Endodermal cell (in vitro differentiated cells): ENCODE measurements at regions not wholly inside any gene's neighbourhood (a gene's known extent, or its start where the extent isn't known, plus 50 kb on each side); places are given as distances from the start of the nearest gene placed in this dataset.

Source experiments
- DNase-seq: peaks from one replicate; pipeline ENCODE4 v3.0.0-alpha.2; 2017
- H3K27ac ChIP-seq: 2 replicates; pipeline ENCODE4 v1.5.1; 2013; ENCODE audit warnings: mild to moderate bottlenecking, low read depth, low read length, moderate library complexity
- H3K27me3 ChIP-seq: 2 replicates; pipeline ENCODE4 v1.6.1; 2013; ENCODE audit warnings: mild to moderate bottlenecking, low read length, moderate library complexity; ENCODE audit not compliant: insufficient read depth, control insufficient read depth, poor library complexity, severe bottlenecking
- H3K36me3 ChIP-seq: 2 replicates; pipeline ENCODE4 v1.7.0; 2013; ENCODE audit warnings: mild to moderate bottlenecking, low read length, moderate library complexity; ENCODE audit not compliant: control insufficient read depth, insufficient read depth
- H3K4me1 ChIP-seq: one replicate; pipeline ENCODE4 v1.7.0; 2013; ENCODE audit warnings: low read length; ENCODE audit not compliant: control insufficient read depth, insufficient read depth
- H3K4me3 ChIP-seq: 2 replicates; pipeline ENCODE4 v1.5.1; 2013; ENCODE audit warnings: mild to moderate bottlenecking, low read length, moderate library complexity
- H3K9ac ChIP-seq: 2 replicates; pipeline ENCODE4 v1.6.1; 2013; ENCODE audit warnings: mild to moderate bottlenecking, low read length, moderate library complexity; ENCODE audit not compliant: poor library complexity, severe bottlenecking; ENCODE audit errors: extremely low read depth
- H3K9me3 ChIP-seq: 2 replicates; pipeline ENCODE4 v1.6.1; 2013; ENCODE audit warnings: mild to moderate bottlenecking, low read length, moderate library complexity; ENCODE audit not compliant: control insufficient read depth
- H3K27ac Mint-ChIP-seq: 2 replicates; pipeline ENCODE4 v1.8.0; 2020; ENCODE audit warnings: mixed read lengths
- H3K27me3 Mint-ChIP-seq: 2 replicates; pipeline ENCODE4 v1.8.0; 2021; ENCODE audit warnings: mild to moderate bottlenecking, mixed read lengths; ENCODE audit not compliant: insufficient read depth
- H3K36me3 Mint-ChIP-seq: 2 replicates; pipeline ENCODE4 v1.8.0; 2020; ENCODE audit warnings: low read depth, mixed read lengths
- H3K4me1 Mint-ChIP-seq: 2 replicates; pipeline ENCODE4 v1.8.0; 2020; ENCODE audit warnings: mixed read lengths
- H3K4me3 Mint-ChIP-seq: 2 replicates; pipeline ENCODE4 v1.8.0; 2020; ENCODE audit warnings: mild to moderate bottlenecking, moderate library complexity, mixed read lengths
- H3K9me3 Mint-ChIP-seq: 2 replicates; pipeline ENCODE4 v1.8.0; 2020; ENCODE audit warnings: mild to moderate bottlenecking, mixed read lengths
- whole genome bisulfite sequencing, 2 experiments: methylation state at CpG; one replicate each; pipeline versions ENCODE4 v1.1.5 to v1.1.7; 2013; ENCODE audit warnings: missing lambda C conversion rate in 2 of 2, mixed read lengths in 1 of 2; ENCODE audit not compliant: insufficient coverage in 1 of 2, insufficient read length in 1 of 2; 5-methylcytosine and 5-hydroxymethylcytosine counted together
- TF ChIP-seq, protein P1 (sequence below): fragments of 200-600 bp; sonication (generic); conservative IDR thresholded peaks from 2 replicates; pipeline ENCODE4 v1.5.0; 2021; ENCODE audit warnings: antibody characterized with exemption, mild to moderate bottlenecking

DNA sequence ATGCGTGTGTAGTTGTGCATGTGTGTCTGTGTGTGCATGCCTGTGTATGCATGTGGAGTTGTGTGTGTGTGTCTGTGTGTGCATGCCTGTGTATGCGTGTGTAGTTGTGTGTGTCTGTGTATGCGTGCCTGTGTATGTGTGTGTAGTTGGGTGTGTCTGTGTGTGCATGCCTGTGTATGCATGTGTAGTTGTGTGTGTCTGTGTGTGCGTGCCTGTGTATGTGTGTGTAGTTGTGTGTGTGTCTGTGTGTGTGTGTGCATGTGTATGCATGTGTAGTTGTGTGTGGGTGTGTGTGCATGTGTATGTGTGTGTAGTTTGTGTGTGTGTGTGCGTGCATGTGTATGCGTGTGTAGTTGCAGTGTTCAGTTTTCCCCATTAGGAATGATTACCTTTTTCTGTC is 162.0 kb downstream of the URB2 start:
- no peak overlapping the region for H3K9ac ChIP-seq
- 92 to 100% methylated on average over 1 to 6 of the region's 6 CpGs for WGBS, 2 experiments
- H3K9me3 Mint-ChIP-seq = peaks cover 50% of the 10 kb centered on the region

DNA sequence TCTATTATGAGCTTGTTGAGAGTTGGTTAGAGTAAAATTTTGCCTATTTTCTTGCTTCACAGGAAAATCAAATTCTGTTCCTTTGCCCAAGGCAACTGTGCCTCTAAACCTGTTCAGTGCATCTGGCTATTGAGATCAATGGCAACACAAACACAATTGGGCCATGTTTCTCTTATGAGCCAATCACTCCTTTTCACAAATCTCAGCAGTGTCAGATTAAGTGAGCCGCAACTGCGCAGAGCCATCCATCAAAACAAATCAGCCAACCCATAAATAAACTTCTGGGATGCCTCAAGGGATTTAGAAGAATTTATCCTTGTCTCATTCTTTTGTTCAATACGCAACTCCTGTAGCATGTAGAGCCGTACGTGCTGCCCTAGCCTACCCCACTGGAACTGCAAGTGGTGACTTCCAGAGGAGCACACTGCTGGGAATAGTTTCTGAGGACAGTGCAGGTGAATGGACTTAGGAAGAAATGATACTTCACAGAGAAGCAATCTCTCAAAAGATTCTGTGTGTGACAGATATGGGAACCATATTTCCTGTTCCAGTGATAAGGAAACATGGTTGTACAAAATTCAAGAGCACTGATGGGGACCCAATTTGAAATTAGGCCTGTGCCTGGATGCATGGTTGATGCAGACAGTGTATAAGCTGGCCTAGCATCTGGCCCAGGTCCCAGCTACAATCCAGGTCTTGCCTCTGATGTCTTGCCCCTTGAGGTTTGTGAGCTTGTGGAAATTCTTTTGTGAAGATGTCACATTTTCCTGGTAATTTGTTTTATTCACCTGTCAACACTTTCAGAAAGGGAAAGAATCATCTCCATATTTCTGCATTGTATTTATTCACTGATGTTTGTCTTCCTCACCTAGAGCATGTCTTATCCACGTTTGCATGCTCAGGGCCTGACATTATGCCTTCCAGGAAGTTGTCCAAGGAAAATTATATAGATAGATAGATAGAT is 166.2 kb downstream of the URB2 start:
- H3K27ac Mint-ChIP-seq = no peak overlapping the region
- Histone ChIP-seq H3K9me3 (peaks cover 8% of the 10 kb centered on the region), H3K9ac (no peak overlapping the region), H3K36me3 (no peaks in the 10 kb centered on the region), H3K4me3 (no peak overlapping the region), H3K27ac (no peak overlapping the region), H3K27me3 (no peaks in the 10 kb centered on the region), H3K4me1 (no peaks in the 10 kb centered on the region)
- H3K9me3 Mint-ChIP-seq = peaks cover 22% of the 10 kb centered on the region
- WGBS, 2 experiments = 92 to 98% methylated on average over 5 to 6 of the region's 6 CpGs
- H3K27me3 Mint-ChIP-seq = no peaks in the 10 kb centered on the region
- TF ChIP-seq, protein P1, sequence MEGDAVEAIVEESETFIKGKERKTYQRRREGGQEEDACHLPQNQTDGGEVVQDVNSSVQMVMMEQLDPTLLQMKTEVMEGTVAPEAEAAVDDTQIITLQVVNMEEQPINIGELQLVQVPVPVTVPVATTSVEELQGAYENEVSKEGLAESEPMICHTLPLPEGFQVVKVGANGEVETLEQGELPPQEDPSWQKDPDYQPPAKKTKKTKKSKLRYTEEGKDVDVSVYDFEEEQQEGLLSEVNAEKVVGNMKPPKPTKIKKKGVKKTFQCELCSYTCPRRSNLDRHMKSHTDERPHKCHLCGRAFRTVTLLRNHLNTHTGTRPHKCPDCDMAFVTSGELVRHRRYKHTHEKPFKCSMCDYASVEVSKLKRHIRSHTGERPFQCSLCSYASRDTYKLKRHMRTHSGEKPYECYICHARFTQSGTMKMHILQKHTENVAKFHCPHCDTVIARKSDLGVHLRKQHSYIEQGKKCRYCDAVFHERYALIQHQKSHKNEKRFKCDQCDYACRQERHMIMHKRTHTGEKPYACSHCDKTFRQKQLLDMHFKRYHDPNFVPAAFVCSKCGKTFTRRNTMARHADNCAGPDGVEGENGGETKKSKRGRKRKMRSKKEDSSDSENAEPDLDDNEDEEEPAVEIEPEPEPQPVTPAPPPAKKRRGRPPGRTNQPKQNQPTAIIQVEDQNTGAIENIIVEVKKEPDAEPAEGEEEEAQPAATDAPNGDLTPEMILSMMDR = no peak
- H3K36me3 Mint-ChIP-seq = peaks cover 4% of the 10 kb centered on the region
- no peaks in the 10 kb centered on the region for H3K4me1 Mint-ChIP-seq
- no peak for DNase-seq
- H3K4me3 Mint-ChIP-seq = no peak overlapping the region

More for the DNA sequence above, 162.0 kb downstream of the URB2 start:
- no peak overlapping the region for H3K27ac Mint-ChIP-seq
- H3K36me3 Mint-ChIP-seq = peaks cover 8% of the 10 kb centered on the region
- H3K4me3 Mint-ChIP-seq = no peak overlapping the region
- Histone ChIP-seq H3K9me3 (peaks cover 23% of the 10 kb centered on the region), H3K27ac (no peak overlapping the region), H3K36me3 (no peaks in the 10 kb centered on the region), H3K4me3 (no peak overlapping the region), H3K4me1 (no peaks in the 10 kb centered on the region), H3K27me3 (no peaks in the 10 kb centered on the region)
- TF ChIP-seq, protein P1 = no peak
- H3K27me3 Mint-ChIP-seq = no peaks in the 10 kb centered on the region
- no peaks in the 10 kb centered on the region for H3K4me1 Mint-ChIP-seq
- DNase-seq = no peak

DNA sequence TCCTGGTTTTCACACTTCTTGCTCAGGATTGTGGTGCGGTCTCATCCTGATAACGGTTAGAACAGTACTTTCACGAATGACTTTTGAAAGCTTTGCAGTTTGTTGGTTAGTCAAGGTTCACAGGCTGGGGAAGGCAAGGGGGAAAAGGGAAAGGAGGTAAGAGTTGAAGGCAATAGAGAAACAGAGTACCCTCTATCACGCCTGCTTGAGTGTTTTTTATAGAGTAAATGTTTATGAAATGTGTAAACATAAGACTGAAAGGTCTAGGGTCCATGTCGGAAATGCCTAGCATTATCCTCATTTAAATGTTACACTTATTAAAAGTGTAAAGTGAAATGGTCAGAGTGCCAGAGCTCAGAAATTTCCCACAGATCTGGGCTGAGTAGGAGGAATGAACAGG is 167.4 kb downstream of the URB2 start:
- H3K27me3 ChIP-seq = no peaks in the 10 kb centered on the region
- Mint-ChIP-seq H3K9me3 (peaks cover 12% of the 10 kb centered on the region), H3K4me3 (no peak overlapping the region), H3K27me3 (no peaks in the 10 kb centered on the region), H3K4me1 (no peaks in the 10 kb centered on the region), H3K27ac (no peak overlapping the region), H3K36me3 (no peaks in the 10 kb centered on the region)
- H3K9ac ChIP-seq = no peak overlapping the region
- no peak for DNase-seq
- 90 to 93% methylated on average over 2 to 5 of the region's 5 CpGs for WGBS, 2 experiments
- TF ChIP-seq, protein P1 = no peak
- no peak overlapping the region for H3K4me3 ChIP-seq
- peaks cover 2% of the 10 kb centered on the region for H3K9me3 ChIP-seq
- no peaks in the 10 kb centered on the region for H3K4me1 ChIP-seq
- no peaks in the 10 kb centered on the region for H3K36me3 ChIP-seq
- H3K27ac ChIP-seq = no peak overlapping the region
